ENCODE measurements at regions not wholly inside any gene's neighbourhood (a gene's known extent, or its start where the extent isn't known, plus 50 kb on each side); places are given as distances from the start of the nearest gene placed in this dataset.

DNA sequence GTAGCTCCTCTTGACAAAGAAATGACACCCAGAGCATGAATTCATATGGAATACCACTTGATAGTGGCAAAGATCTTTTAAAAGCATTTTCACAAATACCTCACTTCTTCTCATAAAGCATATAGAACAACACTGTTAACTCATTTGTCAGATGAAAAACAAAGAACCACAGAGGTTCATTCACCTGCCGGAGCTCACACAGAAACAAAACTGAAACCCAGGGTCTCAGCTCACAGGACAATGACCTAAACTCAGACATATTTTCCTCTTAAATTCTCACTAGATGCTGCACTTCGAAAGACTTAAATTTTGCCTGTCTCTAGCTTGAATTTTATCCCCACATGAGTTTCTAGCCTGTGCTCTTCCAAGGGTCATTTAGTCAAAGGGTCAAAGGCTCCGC, 339.0 kb downstream of the KCNN2 start:
- WGBS, 2 donors (ENCODE audit: low coverage in 1 of 2), result 70 to 85% methylated on average over 3 of the region's 3 CpGs
- H3K4me1 ChIP-seq, result no peaks in the 10 kb centered on the region
- H3K4me3 ChIP-seq, result no peak overlapping the region
- H3K27ac ChIP-seq, result no peak overlapping the region
- no peaks in the 10 kb centered on the region for H3K36me3 ChIP-seq
- peaks cover 0 to 6% (median 0%) of the 10 kb centered on the region in 3 donors for H3K9me3 ChIP-seq
- ATAC-seq, result no peak
- no peak for TF ChIP-seq POLR2A (IDR thresholded peaks at IDR 0.05)
- TF ChIP-seq, protein P1, sequence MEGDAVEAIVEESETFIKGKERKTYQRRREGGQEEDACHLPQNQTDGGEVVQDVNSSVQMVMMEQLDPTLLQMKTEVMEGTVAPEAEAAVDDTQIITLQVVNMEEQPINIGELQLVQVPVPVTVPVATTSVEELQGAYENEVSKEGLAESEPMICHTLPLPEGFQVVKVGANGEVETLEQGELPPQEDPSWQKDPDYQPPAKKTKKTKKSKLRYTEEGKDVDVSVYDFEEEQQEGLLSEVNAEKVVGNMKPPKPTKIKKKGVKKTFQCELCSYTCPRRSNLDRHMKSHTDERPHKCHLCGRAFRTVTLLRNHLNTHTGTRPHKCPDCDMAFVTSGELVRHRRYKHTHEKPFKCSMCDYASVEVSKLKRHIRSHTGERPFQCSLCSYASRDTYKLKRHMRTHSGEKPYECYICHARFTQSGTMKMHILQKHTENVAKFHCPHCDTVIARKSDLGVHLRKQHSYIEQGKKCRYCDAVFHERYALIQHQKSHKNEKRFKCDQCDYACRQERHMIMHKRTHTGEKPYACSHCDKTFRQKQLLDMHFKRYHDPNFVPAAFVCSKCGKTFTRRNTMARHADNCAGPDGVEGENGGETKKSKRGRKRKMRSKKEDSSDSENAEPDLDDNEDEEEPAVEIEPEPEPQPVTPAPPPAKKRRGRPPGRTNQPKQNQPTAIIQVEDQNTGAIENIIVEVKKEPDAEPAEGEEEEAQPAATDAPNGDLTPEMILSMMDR (IDR thresholded peaks at IDR 0.05), result no peak
- no peak for TF ChIP-seq EP300 (IDR thresholded peaks at IDR 0.05)
- TF ChIP-seq POLR2AphosphoS5 (IDR thresholded peaks at IDR 0.05), result no peak
- no peaks in the 10 kb centered on the region for H3K27me3 ChIP-seq

DNA sequence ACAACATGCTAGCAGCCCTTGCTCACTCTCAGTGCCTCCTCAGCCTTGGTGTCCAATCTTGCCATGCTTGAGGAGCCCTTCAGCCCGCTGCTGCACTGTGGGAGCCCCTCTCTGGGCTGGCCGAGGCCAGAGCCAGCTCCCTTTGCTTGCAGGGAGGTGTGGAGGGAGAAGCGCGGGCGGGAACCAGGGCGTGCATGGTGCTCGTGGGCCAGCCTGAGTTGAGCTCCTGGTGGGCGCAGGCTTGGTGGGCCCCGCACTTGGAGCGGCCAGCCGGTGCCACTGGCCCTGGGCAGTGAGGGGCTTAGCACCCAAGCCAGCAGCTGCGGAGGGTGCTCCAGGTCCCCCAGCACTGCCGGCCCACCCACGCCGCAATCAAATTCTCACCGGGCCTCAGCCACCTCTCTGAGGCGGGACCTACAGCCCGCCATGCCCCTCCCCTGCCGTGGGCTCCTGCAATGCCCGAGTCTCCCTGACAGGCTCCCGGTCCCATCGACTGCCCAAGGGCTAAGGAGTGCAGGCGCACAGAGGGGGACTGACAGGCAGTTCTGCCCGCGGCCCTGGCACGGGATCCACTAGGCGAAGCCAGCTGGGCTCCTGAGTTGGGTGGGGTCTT, 333.5 kb downstream of the KCNN2 start:
- Histone ChIP-seq H3K4me3 (no peak overlapping the region), H3K27ac (no peak overlapping the region), H3K36me3 (no peaks in the 10 kb centered on the region), H3K27me3 (no peaks in the 10 kb centered on the region), H3K9me3 (peaks cover 0 to 14% (median 0%) of the 10 kb centered on the region in 3 donors), H3K4me1 (no peaks in the 10 kb centered on the region)
- TF ChIP-seq, protein P1 (IDR thresholded peaks at IDR 0.05), result no peak
- no peak for TF ChIP-seq EP300 (IDR thresholded peaks at IDR 0.05)
- TF ChIP-seq POLR2A (IDR thresholded peaks at IDR 0.05), result no peak
- TF ChIP-seq POLR2AphosphoS5 (IDR thresholded peaks at IDR 0.05), result no peak
- ATAC-seq, result no peak
- WGBS, 2 donors (ENCODE audit: low coverage in 1 of 2), result no CpG with 5 or more reads among the region's 27 CpGs

DNA sequence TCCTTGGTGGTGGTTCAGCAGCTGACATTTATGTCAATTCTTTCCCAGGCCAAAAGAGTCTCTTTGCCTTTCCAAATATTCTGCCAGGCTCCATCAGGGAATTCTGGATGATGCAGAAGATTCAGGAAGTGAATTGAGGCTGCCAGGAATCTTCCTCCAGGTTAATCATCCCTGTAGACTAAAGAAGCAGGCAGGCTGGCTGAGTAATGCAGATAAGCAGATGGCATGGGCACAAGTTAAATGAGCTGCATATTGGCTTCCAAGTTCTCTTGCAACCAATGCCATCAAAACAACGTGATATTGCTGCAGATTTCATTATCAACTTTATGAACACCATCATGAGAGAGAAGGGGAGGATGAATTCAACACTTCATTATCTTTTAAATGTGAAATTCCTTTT, 324.5 kb downstream of the KCNN2 start:
- no peak overlapping the region for H3K4me3 ChIP-seq
- no peak for TF ChIP-seq POLR2A (IDR thresholded peaks at IDR 0.05)
- no peak for TF ChIP-seq POLR2AphosphoS5 (IDR thresholded peaks at IDR 0.05)
- TF ChIP-seq, protein P1 (IDR thresholded peaks at IDR 0.05), result no peak
- TF ChIP-seq EP300 (IDR thresholded peaks at IDR 0.05), result no peak
- no peaks in the 10 kb centered on the region for H3K36me3 ChIP-seq
- H3K27me3 ChIP-seq, result no peaks in the 10 kb centered on the region
- H3K4me1 ChIP-seq, result no peaks in the 10 kb centered on the region
- ATAC-seq, result no peak
- H3K27ac ChIP-seq, result no peak overlapping the region
- 70 to 73% methylated on average over 1 of the region's 1 CpG for WGBS, 2 donors (ENCODE audit: low coverage in 1 of 2)
- H3K9me3 ChIP-seq, result peaks cover 0 to 4% (median 0%) of the 10 kb centered on the region in 3 donors

DNA sequence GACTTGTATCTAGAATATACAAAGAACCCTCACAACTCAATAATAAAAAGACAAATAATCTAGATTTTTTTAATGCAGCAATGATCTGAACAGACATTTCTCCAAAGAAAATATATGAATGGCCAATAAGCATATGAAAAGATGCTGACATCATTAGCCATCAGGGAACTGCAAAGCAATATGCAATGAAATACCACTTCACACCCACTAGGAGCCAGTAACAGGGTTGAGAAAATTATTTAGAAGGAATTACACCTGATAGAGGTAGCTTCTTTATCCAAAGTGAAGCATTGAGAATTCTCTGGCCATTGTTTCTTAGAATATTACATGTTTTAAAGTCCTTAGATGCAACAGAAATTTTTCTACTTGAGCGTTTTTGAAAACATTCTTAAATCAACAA, 316.9 kb downstream of the KCNN2 start:
- Histone ChIP-seq H3K36me3 (no peaks in the 10 kb centered on the region), H3K27ac (no peak overlapping the region), H3K27me3 (no peaks in the 10 kb centered on the region), H3K4me1 (no peaks in the 10 kb centered on the region), H3K4me3 (no peak overlapping the region), H3K9me3 (no peaks in the 10 kb centered on the region)
- WGBS, 2 donors (ENCODE audit: low coverage in 1 of 2), result 38 to 56% methylated on average over 1 of the region's 1 CpG
- no peak for ATAC-seq
- TF ChIP-seq, protein P1 (IDR thresholded peaks at IDR 0.05), result no peak
- TF ChIP-seq POLR2A (IDR thresholded peaks at IDR 0.05) (no peak), POLR2AphosphoS5 (IDR thresholded peaks at IDR 0.05) (no peak), EP300 (IDR thresholded peaks at IDR 0.05) (no peak)

DNA sequence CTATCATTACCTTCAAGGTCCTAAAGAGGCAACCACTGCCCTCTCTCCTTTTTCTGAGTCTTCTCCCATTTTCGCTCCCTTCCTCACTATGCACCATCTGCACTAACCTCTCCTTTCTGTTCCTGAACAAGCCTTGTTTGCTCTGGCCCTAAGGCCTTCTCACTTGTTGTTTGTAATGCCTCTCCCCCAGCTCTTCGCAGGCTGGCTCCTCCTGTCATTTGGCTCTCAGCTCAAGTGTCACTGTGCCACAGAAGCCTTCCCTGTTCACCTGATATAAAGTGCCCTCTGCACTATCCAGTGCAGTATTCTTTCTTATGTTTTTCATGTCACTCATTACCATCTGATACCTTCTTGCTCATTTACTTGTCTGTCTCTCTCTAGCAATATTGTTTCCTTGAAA, 303.7 kb downstream of the KCNN2 start:
- Histone ChIP-seq H3K9me3 (no peaks in the 10 kb centered on the region), H3K4me3 (no peak overlapping the region), H3K36me3 (no peaks in the 10 kb centered on the region), H3K4me1 (no peaks in the 10 kb centered on the region), H3K27me3 (no peaks in the 10 kb centered on the region), H3K27ac (no peak overlapping the region)
- TF ChIP-seq POLR2A (IDR thresholded peaks at IDR 0.05) (no peak), POLR2AphosphoS5 (IDR thresholded peaks at IDR 0.05) (no peak), EP300 (IDR thresholded peaks at IDR 0.05) (no peak)
- TF ChIP-seq, protein P1 (IDR thresholded peaks at IDR 0.05), result no peak
- ATAC-seq, result no peak
- 66 to 85% methylated on average over 2 of the region's 2 CpGs for WGBS, 2 donors (ENCODE audit: low coverage in 1 of 2)
